Hepatocyte (in vitro differentiated cells): ENCODE measurements at regions not wholly inside any gene's neighbourhood (a gene's known extent, or its start where the extent isn't known, plus 50 kb on each side); places are given as distances from the start of the nearest gene placed in this dataset.

Experiments
- DNase-seq: peaks from one replicate; pipeline ENCODE4 v3.0.0-alpha.2; 2016; ENCODE audit warnings: low spot score
- H2AFZ ChIP-seq: fragments of 200-600 bp; sonication (generic); 2 replicates; pipeline ENCODE4 v1.6.0; 2016; ENCODE audit warnings: antibody characterized with exemption, mild to moderate bottlenecking
- H3K27ac ChIP-seq: fragments of 200-600 bp; sonication (generic); 2 replicates; pipeline ENCODE4 v1.5.1; 2016; ENCODE audit warnings: mild to moderate bottlenecking
- H3K27me3 ChIP-seq: fragments of 200-600 bp; sonication (generic); 2 replicates; pipeline ENCODE4 v1.6.1; 2016
- H3K36me3 ChIP-seq: fragments of 200-600 bp; sonication (generic); replicated peaks from 2 replicates; pipeline ENCODE4 v1.5.1; 2016; ENCODE audit warnings: low read depth; ENCODE audit not compliant: insufficient read depth
- H3K4me1 ChIP-seq: fragments of 200-600 bp; sonication (generic); 2 replicates; pipeline ENCODE4 v1.5.1; 2016; ENCODE audit warnings: mild to moderate bottlenecking, moderate library complexity; ENCODE audit not compliant: insufficient read depth
- H3K4me2 ChIP-seq: fragments of 200-600 bp; sonication (generic); 2 replicates; pipeline ENCODE4 v1.6.0; 2016
- H3K4me3 ChIP-seq: fragments of 200-600 bp; sonication (generic); 2 replicates; pipeline ENCODE4 v1.5.1; 2016; ENCODE audit warnings: mild to moderate bottlenecking
- H3K79me2 ChIP-seq: fragments of 200-600 bp; sonication (generic); 2 replicates; pipeline ENCODE4 v1.6.0; 2017; ENCODE audit warnings: mild to moderate bottlenecking
- H3K9me2 ChIP-seq: fragments of 200-600 bp; sonication (generic); replicated peaks from 2 replicates; pipeline ENCODE4 v1.6.0; 2017; ENCODE audit warnings: mild to moderate bottlenecking; ENCODE audit not compliant: insufficient read depth
- H3K9me3 ChIP-seq: fragments of 200-600 bp; sonication (generic); 2 replicates; pipeline ENCODE4 v1.5.1; 2016; ENCODE audit warnings: low read depth, mild to moderate bottlenecking
- H4K20me1 ChIP-seq: fragments of 200-600 bp; sonication (generic); 2 replicates; pipeline ENCODE4 v1.6.0; 2016; ENCODE audit warnings: mild to moderate bottlenecking; ENCODE audit not compliant: insufficient read depth, poor library complexity, severe bottlenecking
- CTCF ChIP-seq: fragments of 200-600 bp; sonication (generic); IDR thresholded peaks from 2 replicates; pipeline ENCODE4 v1.5.1; 2016; ENCODE audit warnings: antibody characterized with exemption, mild to moderate bottlenecking; ENCODE audit not compliant: poor library complexity
- EZH2 ChIP-seq: fragments of 200-600 bp; sonication (generic); IDR thresholded peaks from 2 replicates; pipeline ENCODE4 v1.6.1; 2016; ENCODE audit warnings: antibody characterized with exemption, mild to moderate bottlenecking, borderline replicate concordance
- EZH2phosphoT487 ChIP-seq: fragments of 200-600 bp; sonication (generic); IDR thresholded peaks from one replicate; pipeline ENCODE4 v1.6.1; 2018; ENCODE audit warnings: antibody characterized with exemption, mild to moderate bottlenecking, low read depth, moderate library complexity; ENCODE audit not compliant: unreplicated experiment, severe bottlenecking
- WGBS: methylation state at CpG from one replicate; pipeline ENCODE4 v1.1.6; 2016; ENCODE audit warnings: low lambda C conversion rate; ENCODE audit errors: missing lambda C conversion rate; 5-methylcytosine and 5-hydroxymethylcytosine counted together

GRCh38 chr15:98532063-98532462 lies 116.3 kb upstream of the IGF1R start:
- Histone ChIP-seq H3K9me3 (no peaks in the 10 kb centered on the region), H3K27me3 (peaks cover 11% of the 10 kb centered on the region), H3K4me1 (no peaks in the 10 kb centered on the region), H3K9me2 (no peaks in the 10 kb centered on the region), H3K4me3 (no peak overlapping the region), H4K20me1 (no peaks in the 10 kb centered on the region), H3K36me3 (no peaks in the 10 kb centered on the region), H2AFZ (no peak overlapping the region), H3K79me2 (no peaks in the 10 kb centered on the region), H3K4me2 (no peak overlapping the region), H3K27ac (no peak overlapping the region)
- no peak for TF ChIP-seq EZH2phosphoT487
- no peak for TF ChIP-seq EZH2
- TF ChIP-seq CTCF = no peak
- WGBS = 83% methylated on average over 2 of the region's 2 CpGs
- DNase-seq = no peak

- H3K9me3 ChIP-seq = no peaks in the 10 kb centered on the region
- no peak for DNase-seq
- no peak overlapping the region for H2AFZ ChIP-seq
- no peak overlapping the region for H3K4me3 ChIP-seq
- H3K27me3 ChIP-seq = peaks cover 18% of the 10 kb centered on the region
- no peak overlapping the region for H3K27ac ChIP-seq
- no peak for TF ChIP-seq EZH2phosphoT487
- no peak for TF ChIP-seq EZH2
- no peak for TF ChIP-seq CTCF
- no peak overlapping the region for H3K4me2 ChIP-seq
- no peaks in the 10 kb centered on the region for H4K20me1 ChIP-seq
- H3K9me2 ChIP-seq = no peaks in the 10 kb centered on the region
- 88% methylated on average over 2 of the region's 2 CpGs for WGBS
- H3K36me3 ChIP-seq = no peaks in the 10 kb centered on the region
- no peaks in the 10 kb centered on the region for H3K4me1 ChIP-seq
- H3K79me2 ChIP-seq = no peaks in the 10 kb centered on the region
Observed at GRCh38 chr15:98536976-98537375, 111.4 kb upstream of the IGF1R start.

GRCh38 chr15:98537516-98538060 lies 110.8 kb upstream of the IGF1R start:
- Histone ChIP-seq H3K4me2 (no peak overlapping the region), H3K9me2 (no peaks in the 10 kb centered on the region), H3K4me1 (no peaks in the 10 kb centered on the region), H3K36me3 (no peaks in the 10 kb centered on the region), H3K27ac (no peak overlapping the region), H3K4me3 (no peak overlapping the region), H4K20me1 (no peaks in the 10 kb centered on the region), H2AFZ (no peak overlapping the region), H3K9me3 (no peaks in the 10 kb centered on the region), H3K79me2 (no peaks in the 10 kb centered on the region), H3K27me3 (peaks cover 16% of the 10 kb centered on the region)
- TF ChIP-seq CTCF = no peak
- TF ChIP-seq EZH2 = no peak
- TF ChIP-seq EZH2phosphoT487 = no peak
- WGBS = 73% methylated on average over 8 of the region's 8 CpGs
- no peak for DNase-seq

- Histone ChIP-seq H4K20me1 (no peaks in the 10 kb centered on the region), H3K4me1 (no peaks in the 10 kb centered on the region), H3K27ac (no peak overlapping the region), H3K4me2 (no peak overlapping the region), H3K9me3 (no peaks in the 10 kb centered on the region), H3K9me2 (no peaks in the 10 kb centered on the region), H3K27me3 (peaks cover 29% of the 10 kb centered on the region), H2AFZ (no peak overlapping the region), H3K79me2 (no peaks in the 10 kb centered on the region), H3K4me3 (no peak overlapping the region), H3K36me3 (no peaks in the 10 kb centered on the region)
- 83% methylated on average over 14 of the region's 14 CpGs for WGBS
- DNase-seq = no peak
- TF ChIP-seq EZH2phosphoT487 (no peak), CTCF (no peak), EZH2 (no peak)
Observed at GRCh38 chr15:98541519-98541918, 106.8 kb upstream of the IGF1R start.
